IPS-15b (cell line): ENCODE measurements at regions not wholly inside any gene's neighbourhood (a gene's known extent, or its start where the extent isn't known, plus 50 kb on each side); places are given as distances from the start of the nearest gene placed in this dataset.

Source experiments
- H3K27me3 ChIP-seq: one replicate; pipeline ENCODE4 v1.6.1; 2013; ENCODE audit warnings: low read length; ENCODE audit not compliant: control insufficient read depth, insufficient read depth
- H3K36me3 ChIP-seq: one replicate; pipeline ENCODE4 v1.6.1; 2013; ENCODE audit warnings: low read length; ENCODE audit not compliant: control insufficient read depth, insufficient read depth
- H3K4me1 ChIP-seq: one replicate; pipeline ENCODE4 v1.6.1; 2013; ENCODE audit warnings: mild to moderate bottlenecking, low read length; ENCODE audit not compliant: control insufficient read depth, insufficient read depth
- H3K4me3 ChIP-seq: one replicate; pipeline ENCODE4 v1.5.1; 2013; ENCODE audit warnings: low read depth, low read length
- H3K9ac ChIP-seq: one replicate; pipeline ENCODE4 v1.6.1; 2013; ENCODE audit warnings: low read depth, mild to moderate bottlenecking, low read length
- H3K9me3 ChIP-seq: one replicate; pipeline ENCODE4 v1.6.1; 2013; ENCODE audit warnings: mild to moderate bottlenecking, low read length; ENCODE audit not compliant: control insufficient read depth, insufficient read depth

GRCh38 chrX:9207142-9207541, 173.2 kb upstream of the FAM9B start:
- Histone ChIP-seq H3K9ac (no peak overlapping the region), H3K27me3 (peaks cover 2% of the 10 kb centered on the region), H3K4me3 (no peak overlapping the region), H3K4me1 (peaks cover 6% of the 10 kb centered on the region), H3K36me3 (no peaks in the 10 kb centered on the region), H3K9me3 (no peaks in the 10 kb centered on the region)

GRCh38 chrX:9211269-9211668, 177.3 kb upstream of the FAM9B start:
- Histone ChIP-seq H3K36me3 (no peaks in the 10 kb centered on the region), H3K9ac (no peak overlapping the region), H3K27me3 (peaks cover 2% of the 10 kb centered on the region), H3K9me3 (no peaks in the 10 kb centered on the region), H3K4me3 (no peak overlapping the region), H3K4me1 (peaks cover 6% of the 10 kb centered on the region)

GRCh38 chrX:9221781-9222180, 187.9 kb upstream of the FAM9B start:
- Histone ChIP-seq H3K27me3 (no peaks in the 10 kb centered on the region), H3K36me3 (no peaks in the 10 kb centered on the region), H3K4me3 (no peak overlapping the region), H3K9me3 (peaks cover 3% of the 10 kb centered on the region), H3K4me1 (no peaks in the 10 kb centered on the region), H3K9ac (no peak overlapping the region)

- H3K36me3 ChIP-seq: no peaks in the 10 kb centered on the region
- no peak overlapping the region for H3K9ac ChIP-seq
- H3K4me3 ChIP-seq: no peak overlapping the region
- no peaks in the 10 kb centered on the region for H3K27me3 ChIP-seq
- H3K9me3 ChIP-seq: peaks cover 3% of the 10 kb centered on the region
- H3K4me1 ChIP-seq: no peaks in the 10 kb centered on the region
These were observed 188.4 kb upstream of the FAM9B start for GRCh38 chrX:9222299-9222698.

GRCh38 chrX:9227276-9227675, 193.3 kb upstream of the FAM9B start:
- no peaks in the 10 kb centered on the region for H3K36me3 ChIP-seq
- no peak overlapping the region for H3K9ac ChIP-seq
- H3K4me3 ChIP-seq: no peak overlapping the region
- H3K27me3 ChIP-seq: no peaks in the 10 kb centered on the region
- H3K4me1 ChIP-seq: no peaks in the 10 kb centered on the region
- no peaks in the 10 kb centered on the region for H3K9me3 ChIP-seq

- H3K36me3 ChIP-seq: no peaks in the 10 kb centered on the region
- H3K27me3 ChIP-seq: no peaks in the 10 kb centered on the region
- H3K9me3 ChIP-seq: no peaks in the 10 kb centered on the region
- H3K4me3 ChIP-seq: no peak overlapping the region
- no peaks in the 10 kb centered on the region for H3K4me1 ChIP-seq
- no peak overlapping the region for H3K9ac ChIP-seq
These were observed 197.6 kb upstream of the FAM9B start for GRCh38 chrX:9231491-9231890.

- H3K4me1 ChIP-seq: no peaks in the 10 kb centered on the region
- H3K4me3 ChIP-seq: no peak overlapping the region
- no peaks in the 10 kb centered on the region for H3K36me3 ChIP-seq
- no peak overlapping the region for H3K9ac ChIP-seq
- no peaks in the 10 kb centered on the region for H3K9me3 ChIP-seq
- no peaks in the 10 kb centered on the region for H3K27me3 ChIP-seq
These were observed 199.2 kb upstream of the FAM9B start for GRCh38 chrX:9233141-9233540.

- H3K4me3 ChIP-seq: no peak overlapping the region
- no peaks in the 10 kb centered on the region for H3K36me3 ChIP-seq
- no peak overlapping the region for H3K9ac ChIP-seq
- no peaks in the 10 kb centered on the region for H3K4me1 ChIP-seq
- H3K9me3 ChIP-seq: no peaks in the 10 kb centered on the region
- no peaks in the 10 kb centered on the region for H3K27me3 ChIP-seq
These were observed 200.4 kb upstream of the FAM9B start for GRCh38 chrX:9234315-9234714.

GRCh38 chrX:9235722-9236121, 201.8 kb upstream of the FAM9B start:
- Histone ChIP-seq H3K4me1 (no peaks in the 10 kb centered on the region), H3K4me3 (no peak overlapping the region), H3K9ac (no peak overlapping the region), H3K27me3 (no peaks in the 10 kb centered on the region), H3K36me3 (no peaks in the 10 kb centered on the region), H3K9me3 (no peaks in the 10 kb centered on the region)

GRCh38 chrX:9240956-9241355, 207.0 kb upstream of the FAM9B start:
- no peaks in the 10 kb centered on the region for H3K27me3 ChIP-seq
- no peak overlapping the region for H3K4me3 ChIP-seq
- no peak overlapping the region for H3K9ac ChIP-seq
- no peaks in the 10 kb centered on the region for H3K36me3 ChIP-seq
- no peaks in the 10 kb centered on the region for H3K4me1 ChIP-seq
- H3K9me3 ChIP-seq: no peaks in the 10 kb centered on the region

- H3K27me3 ChIP-seq: no peaks in the 10 kb centered on the region
- no peaks in the 10 kb centered on the region for H3K36me3 ChIP-seq
- no peaks in the 10 kb centered on the region for H3K4me1 ChIP-seq
- no peak overlapping the region for H3K4me3 ChIP-seq
- H3K9ac ChIP-seq: no peak overlapping the region
- no peaks in the 10 kb centered on the region for H3K9me3 ChIP-seq
These were observed 207.5 kb upstream of the FAM9B start for GRCh38 chrX:9241427-9241826.

- Histone ChIP-seq H3K9me3 (peaks cover 10% of the 10 kb centered on the region), H3K4me1 (no peaks in the 10 kb centered on the region), H3K36me3 (no peaks in the 10 kb centered on the region), H3K27me3 (no peaks in the 10 kb centered on the region), H3K4me3 (no peak overlapping the region), H3K9ac (no peak overlapping the region)
These were observed 215.3 kb upstream of the FAM9B start for GRCh38 chrX:9249051-9249846.
